RWPE1 (cell line): ENCODE measurements at regions not wholly inside any gene's neighbourhood (a gene's known extent, or its start where the extent isn't known, plus 50 kb on each side); places are given as distances from the start of the nearest gene placed in this dataset.

Experiments used
- CTCF ChIA-PET: fragments of 350-600 bp; sonication (Branson Sonifier 250); formaldehyde crosslinking; extraction: SDS; loops from one replicate; lab custom pipeline; 2021; lab: Yijun Ruan, JAX
- POLR2A ChIA-PET: fragments of 400-600 bp; formaldehyde crosslinking; extraction: SDS; loops from one replicate; lab custom pipeline; 2020; ENCODE audit warnings: antibody characterized with exemption; ENCODE audit not compliant: low non-redundant PET; lab: Yijun Ruan, JAX
- DNase-seq: peaks from one replicate; pipeline ENCODE4 v3.0.0; 2012; ENCODE audit warnings: low spot score
- H3K27ac ChIP-seq: fragments of 450-650 bp; 2 replicates; pipeline ENCODE4 v1.5.1; 2017
- CTCF ChIP-seq: fragments of 450-650 bp; conservative IDR thresholded peaks from 2 replicates; pipeline ENCODE4 v1.5.1; 2017; ENCODE audit warnings: low read depth, mild to moderate bottlenecking

GRCh38 chr10:129120441-129120840, 346.6 kb upstream of the MGMT start:
- ChIA-PET CTCF (no interaction called here), POLR2A (no interaction called here)
- TF ChIP-seq CTCF = no peak
- DNase-seq = no peak
- H3K27ac ChIP-seq = no peak overlapping the region

GRCh38 chr10:129122846-129123245, 344.2 kb upstream of the MGMT start:
- TF ChIP-seq CTCF = no peak

GRCh38 chr10:129123428-129123827, 343.6 kb upstream of the MGMT start:
- no peak for DNase-seq
- no peak overlapping the region for H3K27ac ChIP-seq
- no peak for TF ChIP-seq CTCF
- CTCF ChIA-PET = no interaction called here
- POLR2A ChIA-PET = no interaction called here

More at GRCh38 chr10:129122846-129123245, 344.2 kb upstream of the MGMT start:
- ChIA-PET POLR2A (no interaction called here), CTCF (no interaction called here)
- no peak overlapping the region for H3K27ac ChIP-seq
- DNase-seq = no peak

- H3K27ac ChIP-seq = no peak overlapping the region
- TF ChIP-seq CTCF = no peak
- ChIA-PET POLR2A (no interaction called here), CTCF (no interaction called here)
- no peak for DNase-seq
Measured at GRCh38 chr10:129126982-129127381, 340.1 kb upstream of the MGMT start.

- no peak overlapping the region for H3K27ac ChIP-seq
- no peak for TF ChIP-seq CTCF
- no peak for DNase-seq
- CTCF ChIA-PET = no interaction called here
- POLR2A ChIA-PET = no interaction called here
Measured at GRCh38 chr10:129131457-129132132, 335.4 kb upstream of the MGMT start.

- ChIA-PET POLR2A (no interaction called here), CTCF (no interaction called here)
- DNase-seq = no peak
- no peak for TF ChIP-seq CTCF
- no peak overlapping the region for H3K27ac ChIP-seq
Measured at GRCh38 chr10:129133856-129134255, 333.2 kb upstream of the MGMT start.
